GM12891 (cell line): ENCODE measurements at regions not wholly inside any gene's neighbourhood (a gene's known extent, or its start where the extent isn't known, plus 50 kb on each side); places are given as distances from the start of the nearest gene placed in this dataset.
A peak's percentile ranks its signal among the peaks of the same experiment; 100 is the strongest.

ENCODE experiments used
- PAX5 ChIP-seq: IDR thresholded peaks from 2 replicates; pipeline ENCODE4 v1.6.1; 2011; ENCODE audit warnings: low read length, moderate library complexity, mild to moderate bottlenecking; ENCODE audit not compliant: insufficient read depth, severe bottlenecking
- POLR2A ChIP-seq: IDR thresholded peaks from 2 replicates; pipeline ENCODE4 v1.6.1; 2011; ENCODE audit warnings: low read depth, low read length, control low read depth
- POLR2AphosphoS5 ChIP-seq: IDR thresholded peaks from 2 replicates; pipeline ENCODE4 v1.6.1; 2011; ENCODE audit warnings: low read depth, low read length, control low read depth
- TAF1 ChIP-seq: IDR thresholded peaks from 2 replicates; pipeline ENCODE4 v1.6.1; 2011; ENCODE audit warnings: low read depth, low read length, control low read depth

GRCh38 chr7:17234398-17235031 lies 63.9 kb upstream of the AHR start:
- TF ChIP-seq POLR2AphosphoS5 (0 out of 2 replicates have a peak, but pooled peaks have one; percentile 53), POLR2A (peak; percentile 60; the same call in 1 of the 2 replicates), TAF1 (no peak), PAX5 (no peak)
